ENCODE measurements at regions not wholly inside any gene's neighbourhood (a gene's known extent, or its start where the extent isn't known, plus 50 kb on each side); places are given as distances from the start of the nearest gene placed in this dataset.

DNA sequence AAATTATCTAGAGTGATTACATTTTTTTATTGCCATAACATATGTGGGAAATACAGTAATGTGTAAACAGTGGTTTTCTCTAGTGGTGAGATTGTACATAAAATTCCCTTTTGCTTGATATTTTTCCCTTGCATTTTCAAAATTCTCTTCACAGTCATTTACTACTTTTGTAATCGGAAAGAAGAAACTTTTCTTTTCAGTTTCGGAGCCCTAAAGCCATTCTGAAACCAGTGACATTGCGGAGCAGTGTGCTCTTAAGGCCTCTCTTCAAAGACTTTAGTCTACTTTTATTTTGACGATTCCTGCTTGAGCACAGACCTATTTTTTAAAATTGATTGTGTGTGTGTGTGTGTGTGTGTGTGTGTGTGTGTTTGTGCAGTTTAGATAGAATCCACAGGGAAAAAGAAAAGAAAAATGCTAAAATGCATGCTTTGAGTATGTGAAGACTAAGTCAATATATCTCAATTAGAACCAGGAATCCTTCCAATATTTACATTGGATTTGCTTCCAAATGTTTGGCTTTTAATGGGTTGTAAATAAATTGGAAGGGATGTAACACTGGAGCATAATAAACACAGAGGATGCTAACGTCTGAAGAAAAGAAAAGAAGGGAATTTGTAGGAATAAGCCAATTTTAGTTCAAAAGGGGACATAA, 357.4 kb downstream of the RND3 start:
- H3K36me3 ChIP-seq (ENCODE audit: insufficient read depth, low read length): no peaks in the 10 kb centered on the region
- intact Hi-C loops (cut with DNase I, micrococcal nuclease): no loop called here
- H3K9me3 Mint-ChIP-seq: peaks cover 2% of the 10 kb centered on the region
- no peaks in the 10 kb centered on the region for H3K4me1 ChIP-seq (ENCODE audit: insufficient read depth, low read length)
- CTCF ChIA-PET: no interaction called here
- DNase-seq (no peak), ATAC-seq (ENCODE audit: poor library complexity) (no peak)
- no peaks in the 10 kb centered on the region for H3K27me3 Mint-ChIP-seq
- no peak overlapping the region for H3K4me3 Mint-ChIP-seq
- no peaks in the 10 kb centered on the region for H3K36me3 Mint-ChIP-seq (ENCODE audit: low read depth)
- no peak for TF ChIP-seq CTCF (IDR thresholded peaks at IDR 0.05)
- H3K27ac Mint-ChIP-seq: no peak overlapping the region
- no peaks in the 10 kb centered on the region for H3K27me3 ChIP-seq (ENCODE audit: control insufficient read depth in 1 of 2, insufficient read depth in 2 of 2, low read length in 2 of 2)
- H3K27ac ChIP-seq (ENCODE audit: low read depth in 1 of 2, low read length in 2 of 2): no peak overlapping the region
- POLR2A ChIA-PET: no interaction called here
- H3K9me3 ChIP-seq (ENCODE audit: control insufficient read depth in 1 of 2, insufficient read depth in 1 of 2, low read length in 2 of 2): peaks cover 0 to 5% of the 10 kb centered on the region in 2 experiments
- H3K4me3 ChIP-seq (ENCODE audit: low read length): no peak overlapping the region
- H3K4me1 Mint-ChIP-seq (ENCODE audit: low read depth): no peaks in the 10 kb centered on the region

- Histone ChIP-seq H3K36me3 (ENCODE audit: insufficient read depth, low read length) (no peaks in the 10 kb centered on the region), H3K4me1 (ENCODE audit: insufficient read depth, low read length) (no peaks in the 10 kb centered on the region), H3K27me3 (ENCODE audit: control insufficient read depth in 1 of 2, insufficient read depth in 2 of 2, low read length in 2 of 2) (no peaks in the 10 kb centered on the region), H3K4me3 (ENCODE audit: low read length) (no peak overlapping the region), H3K27ac (ENCODE audit: low read depth in 1 of 2, low read length in 2 of 2) (no peak overlapping the region), H3K9me3 (ENCODE audit: control insufficient read depth in 1 of 2, insufficient read depth in 1 of 2, low read length in 2 of 2) (peaks cover 0 to 5% of the 10 kb centered on the region in 2 experiments)
- H3K9me3 Mint-ChIP-seq: peaks cover 2% of the 10 kb centered on the region
- ATAC-seq (ENCODE audit: poor library complexity): no peak
- H3K27me3 Mint-ChIP-seq: no peaks in the 10 kb centered on the region
- intact Hi-C loops (cut with DNase I, micrococcal nuclease): no loop called here
- no peak overlapping the region for H3K27ac Mint-ChIP-seq
- H3K4me3 Mint-ChIP-seq: no peak overlapping the region
- ChIA-PET POLR2A (no interaction called here), CTCF (no interaction called here)
- no peaks in the 10 kb centered on the region for H3K4me1 Mint-ChIP-seq (ENCODE audit: low read depth)
- DNase-seq: no peak
- no peaks in the 10 kb centered on the region for H3K36me3 Mint-ChIP-seq (ENCODE audit: low read depth)
- no peak for TF ChIP-seq CTCF (IDR thresholded peaks at IDR 0.05)
These were observed 359.5 kb downstream of the RND3 start for GRCh38 chr2:150127995-150128394.

DNA sequence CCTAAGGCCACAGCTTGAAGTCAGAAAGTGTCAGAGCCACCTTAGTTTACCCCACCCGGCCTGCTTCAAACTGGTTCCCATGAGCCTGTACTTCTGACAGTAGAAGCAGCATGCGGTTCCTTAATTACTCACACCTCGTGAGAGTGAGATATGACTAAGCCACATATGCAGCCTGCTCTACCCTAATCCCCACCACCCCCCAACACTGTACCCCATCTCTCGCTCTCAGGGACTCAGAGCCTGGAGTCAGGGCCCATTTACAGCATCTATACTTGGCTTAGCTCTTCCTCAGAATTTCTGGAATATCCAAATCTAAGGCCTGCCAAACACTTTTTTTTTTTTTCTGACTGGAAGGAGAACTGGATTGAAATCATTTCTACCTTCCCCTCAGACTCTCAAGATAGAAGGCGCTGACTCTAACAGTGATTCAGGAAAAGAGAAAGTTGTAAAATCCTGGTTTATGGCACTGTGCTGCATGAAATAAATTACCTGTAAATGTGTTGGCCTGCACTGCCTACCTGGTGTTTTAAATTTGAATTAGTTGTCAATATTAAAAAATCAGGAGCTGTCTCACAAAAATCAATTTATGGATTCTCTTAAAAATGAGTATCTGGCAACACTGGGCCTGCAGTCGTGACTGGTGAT, 360.0 kb downstream of the RND3 start:
- ATAC-seq (ENCODE audit: poor library complexity) (no peak), DNase-seq (no peak)
- H3K36me3 Mint-ChIP-seq (ENCODE audit: low read depth): no peaks in the 10 kb centered on the region
- H3K27ac Mint-ChIP-seq: no peak overlapping the region
- POLR2A ChIA-PET: no interaction called here
- H3K9me3 Mint-ChIP-seq: peaks cover 2% of the 10 kb centered on the region
- no peak overlapping the region for H3K4me3 ChIP-seq (ENCODE audit: low read length)
- no peaks in the 10 kb centered on the region for H3K27me3 Mint-ChIP-seq
- TF ChIP-seq CTCF (IDR thresholded peaks at IDR 0.05): no peak
- H3K4me1 Mint-ChIP-seq (ENCODE audit: low read depth): no peaks in the 10 kb centered on the region
- intact Hi-C loops (cut with DNase I, micrococcal nuclease): no loop called here
- no peak overlapping the region for H3K4me3 Mint-ChIP-seq
- H3K9me3 ChIP-seq (ENCODE audit: control insufficient read depth in 1 of 2, insufficient read depth in 1 of 2, low read length in 2 of 2): peaks cover 0 to 5% of the 10 kb centered on the region in 2 experiments
- no peaks in the 10 kb centered on the region for H3K36me3 ChIP-seq (ENCODE audit: insufficient read depth, low read length)
- no peaks in the 10 kb centered on the region for H3K4me1 ChIP-seq (ENCODE audit: insufficient read depth, low read length)
- CTCF ChIA-PET: no interaction called here
- H3K27me3 ChIP-seq (ENCODE audit: control insufficient read depth in 1 of 2, insufficient read depth in 2 of 2, low read length in 2 of 2): no peaks in the 10 kb centered on the region
- H3K27ac ChIP-seq (ENCODE audit: low read depth in 1 of 2, low read length in 2 of 2): no peak overlapping the region

All from CD4-positive, alpha-beta T cell (primary cell).